CD14-positive monocyte (primary cell): ENCODE measurements at regions not wholly inside any gene's neighbourhood (a gene's known extent, or its start where the extent isn't known, plus 50 kb on each side); places are given as distances from the start of the nearest gene placed in this dataset.
"Not testable (repeated sequence)": the region's sequence is repeated elsewhere in the genome, so short reads cannot be mapped to it uniquely, and the experiment has no call there.

ENCODE experiments used
- DNase-seq, 3 donors: peaks; one replicate each; pipeline ENCODE4 v3.0.0-alpha.2; 2011 to 2022
- H2AFZ ChIP-seq: 2 replicates; pipeline ENCODE4 v1.6.0; 2012; ENCODE audit warnings: mild to moderate bottlenecking, low read depth, low read length, inconsistent platforms; ENCODE audit not compliant: insufficient read depth, poor library complexity, severe bottlenecking
- H3K27ac ChIP-seq, 2 donors: 1 replicate in 1 of 2; 2 replicates in 1 of 2; pipeline ENCODE4 v1.5.1; 2012 to 2013; ENCODE audit warnings: low read length in 2 of 2, control low read depth in 1 of 2, inconsistent platforms in 1 of 2, low read depth in 1 of 2, mild to moderate bottlenecking in 1 of 2
- H3K27me3 ChIP-seq, 2 donors: one replicate each; pipeline versions ENCODE4 v1.6.0 to v1.6.1; 2011 to 2013; ENCODE audit warnings: low read length in 2 of 2; ENCODE audit not compliant: control insufficient read depth in 2 of 2, insufficient read depth in 2 of 2
- H3K36me3 ChIP-seq, 2 donors: replicated peaks in 1 of 2; 1 replicate in 1 of 2; 2 replicates in 1 of 2; pipeline versions ENCODE4 v1.5.1 to v1.6.1; 2012 to 2013; ENCODE audit warnings: low read length in 2 of 2, control low read depth in 1 of 2, inconsistent platforms in 1 of 2, mild to moderate bottlenecking in 1 of 2; ENCODE audit not compliant: insufficient read depth in 2 of 2, control insufficient read depth in 1 of 2
- H3K4me1 ChIP-seq, 2 donors: 1 replicate in 1 of 2; 2 replicates in 1 of 2; pipeline versions ENCODE4 v1.5.1 to v1.6.1; 2012 to 2013; ENCODE audit warnings: low read length in 2 of 2, control low read depth in 1 of 2, inconsistent platforms in 1 of 2, mild to moderate bottlenecking in 1 of 2, moderate library complexity in 1 of 2; ENCODE audit not compliant: insufficient read depth in 2 of 2, control insufficient read depth in 1 of 2
- H3K4me2 ChIP-seq: replicated peaks from 2 replicates; pipeline ENCODE3; 2012; ENCODE audit warnings: low read length, moderate library complexity, mild to moderate bottlenecking; ENCODE audit not compliant: poor library complexity, severe bottlenecking; ENCODE audit errors: extremely low read depth
- H3K4me3 ChIP-seq, 3 experiments: fragments of 200-600 bp in 1 of 3; sonication (generic) in 1 of 3; replicated peaks in 1 of 3; 1 replicate in 2 of 3; 2 replicates in 1 of 3; pipeline ENCODE4 v1.5.1; 2011 to 2013; ENCODE audit warnings: low read length in 3 of 3, mild to moderate bottlenecking in 3 of 3, control low read depth in 2 of 3, low read depth in 2 of 3, inconsistent platforms in 1 of 3, moderate library complexity in 1 of 3
- H3K79me2 ChIP-seq: 2 replicates; pipeline ENCODE4 v1.6.0; 2012; ENCODE audit warnings: mild to moderate bottlenecking, control low read depth, inconsistent platforms, low read length, moderate library complexity; ENCODE audit not compliant: insufficient read depth
- H3K9ac ChIP-seq: 2 replicates; pipeline ENCODE4 v1.6.0; 2017; ENCODE audit warnings: low read length, mild to moderate bottlenecking; ENCODE audit not compliant: insufficient read depth, poor library complexity, severe bottlenecking
- H3K9me3 ChIP-seq, 2 donors: replicated peaks in 1 of 2; 1 replicate in 1 of 2; 2 replicates in 1 of 2; pipeline versions ENCODE4 v1.5.1 to v1.6.1; 2012 to 2013; ENCODE audit warnings: low read length in 2 of 2, control low read depth in 1 of 2; ENCODE audit not compliant: control insufficient read depth in 1 of 2, insufficient read depth in 1 of 2
- H4K20me1 ChIP-seq: 2 replicates; pipeline ENCODE4 v1.6.0; 2012; ENCODE audit warnings: mild to moderate bottlenecking, low read length, control low read depth, moderate library complexity; ENCODE audit not compliant: insufficient read depth
- H3K27ac Mint-ChIP-seq, 7 donors: one replicate each; pipeline ENCODE4 v1.8.0; 2020; ENCODE audit warnings: mild to moderate bottlenecking in 7 of 7, mixed read lengths in 7 of 7, moderate library complexity in 6 of 7, inconsistent platforms in 2 of 7
- H3K27me3 Mint-ChIP-seq, 3 donors: one replicate each; pipeline ENCODE4 v1.8.0; 2021 to 2022; ENCODE audit warnings: low read depth in 3 of 3, mild to moderate bottlenecking in 3 of 3, mixed read lengths in 3 of 3, moderate library complexity in 3 of 3, inconsistent platforms in 1 of 3
- H3K36me3 Mint-ChIP-seq, 2 donors: one replicate each; pipeline ENCODE4 v1.8.0; 2020; ENCODE audit warnings: mixed read lengths in 2 of 2, inconsistent platforms in 1 of 2, mild to moderate bottlenecking in 1 of 2
- H3K4me1 Mint-ChIP-seq: one replicate; pipeline ENCODE4 v1.8.0; 2020; ENCODE audit warnings: mild to moderate bottlenecking, mixed read lengths
- H3K4me3 Mint-ChIP-seq, 2 donors: one replicate each; pipeline ENCODE4 v1.8.0; 2020; ENCODE audit warnings: mild to moderate bottlenecking in 2 of 2, mixed read lengths in 2 of 2, moderate library complexity in 1 of 2
- H3K9me3 Mint-ChIP-seq, 7 donors: one replicate each; pipeline ENCODE4 v1.8.0; 2020 to 2022; ENCODE audit warnings: mixed read lengths in 7 of 7, mild to moderate bottlenecking in 6 of 7, moderate library complexity in 6 of 7, inconsistent platforms in 2 of 7
- CTCF ChIP-seq: fragments of 200-600 bp; IDR thresholded peaks from one replicate; pipeline ENCODE4 v1.8.0; 2022; ENCODE audit warnings: antibody characterized with exemption, mild to moderate bottlenecking
- WGBS: methylation state at CpG from one replicate; pipeline ENCODE4 v1.1.5; 2013; ENCODE audit warnings: missing lambda C conversion rate; ENCODE audit not compliant: insufficient coverage; 5-methylcytosine and 5-hydroxymethylcytosine counted together
- intact Hi-C, 2 donors: fragments of 100-400 bp; cut with micrococcal nuclease; formaldehyde crosslinking; loops; one replicate each; pipeline versions ENCODE4 v1.15.0 to v1.15.1; 2023

- no peak overlapping the region for H3K27ac Mint-ChIP-seq
- intact Hi-C loops, result loop anchor here (2.0 to 5.0 kb wide), 3 partner anchors 118 to 532 kb away; no protein-coding TSS in a partner anchor
- TF ChIP-seq CTCF, result peak; percentile 85
- Histone ChIP-seq H3K9me3 (no peaks in the 10 kb centered on the region), H3K9ac (no peak overlapping the region), H3K4me1 (peaks cover 9 to 10% of the 10 kb centered on the region in 2 donors), H3K27me3 (no peaks in the 10 kb centered on the region), H3K4me3 (no peak overlapping the region), H3K36me3 (no peaks in the 10 kb centered on the region), H3K79me2 (no peaks in the 10 kb centered on the region), H4K20me1 (no peaks in the 10 kb centered on the region), H3K27ac (no peak overlapping the region), H2AFZ (peak overlapping the region; percentile 33), H3K4me2 (no peak overlapping the region)
- H3K4me1 Mint-ChIP-seq, result peaks cover 20% of the 10 kb centered on the region
- no peak overlapping the region for H3K4me3 Mint-ChIP-seq
- peaks cover 0 to 1% (median 0%) of the 10 kb centered on the region in 3 donors for H3K27me3 Mint-ChIP-seq
- H3K36me3 Mint-ChIP-seq, result no peaks in the 10 kb centered on the region
- DNase-seq, result peak; percentile 20 to 63 (median 40)
- no peaks in the 10 kb centered on the region for H3K9me3 Mint-ChIP-seq
- 100% methylated on average over 1 of the region's 3 CpGs for WGBS
Observed at GRCh38 chr3:159884661-159885402, 103.8 kb upstream of the IL12A start.

- Mint-ChIP-seq H3K36me3 (no peaks in the 10 kb centered on the region), H3K9me3 (no peaks in the 10 kb centered on the region), H3K27me3 (peaks cover 0 to 1% (median 0%) of the 10 kb centered on the region in 3 donors), H3K27ac (no peak overlapping the region), H3K4me3 (no peak overlapping the region), H3K4me1 (peaks cover 24% of the 10 kb centered on the region)
- peaks cover 13 to 14% of the 10 kb centered on the region in 2 donors for H3K4me1 ChIP-seq
- H2AFZ ChIP-seq, result peak overlapping the region; percentile 31
- H3K79me2 ChIP-seq, result no peaks in the 10 kb centered on the region
- intact Hi-C loops, result no loop called here
- no peak overlapping the region for H3K4me2 ChIP-seq
- no peak for DNase-seq
- H3K27me3 ChIP-seq, result no peaks in the 10 kb centered on the region
- no peaks in the 10 kb centered on the region for H4K20me1 ChIP-seq
- H3K9ac ChIP-seq, result no peak overlapping the region
- no peak overlapping the region for H3K4me3 ChIP-seq
- no peaks in the 10 kb centered on the region for H3K36me3 ChIP-seq
- no peaks in the 10 kb centered on the region for H3K9me3 ChIP-seq
- H3K27ac ChIP-seq, result no peak overlapping the region
- 75% methylated on average over 1 of the region's 3 CpGs for WGBS
- no peak for TF ChIP-seq CTCF
Observed at GRCh38 chr3:159886050-159886449, 102.6 kb upstream of the IL12A start.

GRCh38 chr3:159886530-159886929 lies 102.1 kb upstream of the IL12A start:
- H3K27me3 ChIP-seq, H3K9me3 Mint-ChIP-seq, H3K27ac Mint-ChIP-seq, H3K4me3 ChIP-seq, H3K79me2 ChIP-seq, H3K4me2 ChIP-seq, H4K20me1 ChIP-seq, H2AFZ ChIP-seq, H3K9ac ChIP-seq, H3K36me3 Mint-ChIP-seq, H3K4me3 Mint-ChIP-seq, DNase-seq, H3K27ac ChIP-seq, H3K9me3 ChIP-seq, H3K27me3 Mint-ChIP-seq, H3K36me3 ChIP-seq, intact Hi-C loops: not testable (repeated sequence)
- H3K4me1 ChIP-seq, result peaks cover 18% of the 10 kb centered on the region in 2 donors
- peaks cover 29% of the 10 kb centered on the region for H3K4me1 Mint-ChIP-seq
- WGBS, result 100% methylated on average over 2 of the region's 6 CpGs
